KBM-7 (cell line): ENCODE measurements at regions not wholly inside any gene's neighbourhood (a gene's known extent, or its start where the extent isn't known, plus 50 kb on each side); places are given as distances from the start of the nearest gene placed in this dataset.
"Not testable (repeated sequence)": the region's sequence is repeated elsewhere in the genome, so short reads cannot be mapped to it uniquely, and the experiment has no call there.

Experiments
- DNase-seq: peaks from one replicate; pipeline ENCODE4 v3.0.0-alpha.2; 2015
- in situ Hi-C: fragments of 300-500 bp; cut with MboI; formaldehyde crosslinking; loops from 2 replicates; pipeline ENCODE4 v1.14.3; 2020; ENCODE audit warnings: low sequenced_read_pairs, low pct_unique_long_range_greater_than_20kb, mixed read lengths

- DNase-seq, result no peak
These were observed 336.8 kb downstream of the DSEL start for GRCh38 chr18:67179726-67180125.

GRCh38 chr18:67159662-67160061 lies 356.9 kb downstream of the DSEL start:
- no peak for DNase-seq
- in situ Hi-C loops, result no loop called here

More at GRCh38 chr18:67179726-67180125, 336.8 kb downstream of the DSEL start:
- in situ Hi-C loops, result no loop called here

GRCh38 chr18:67154979-67155378 lies 361.5 kb downstream of the DSEL start:
- in situ Hi-C loops, result no loop called here
- no peak for DNase-seq

- in situ Hi-C loops, result no loop called here
- DNase-seq, result no peak
These were observed 365.2 kb downstream of the DSEL start for GRCh38 chr18:67151366-67151765.

- in situ Hi-C loops, result no loop called here
- no peak for DNase-seq
These were observed 370.8 kb downstream of the DSEL start for GRCh38 chr18:67145586-67146292.

- in situ Hi-C loops, result no loop called here
- no peak for DNase-seq
These were observed 372.2 kb downstream of the DSEL start for GRCh38 chr18:67144329-67144728.

- in situ Hi-C loops, result no loop called here
- no peak for DNase-seq
These were observed 373.5 kb downstream of the DSEL start for GRCh38 chr18:67143028-67143427.

GRCh38 chr18:67142604-67143003 lies 373.9 kb downstream of the DSEL start:
- no peak for DNase-seq
- in situ Hi-C loops, result no loop called here

- no peak for DNase-seq
- in situ Hi-C loops, result no loop called here
These were observed 376.0 kb downstream of the DSEL start for GRCh38 chr18:67140495-67140894.

GRCh38 chr18:67139899-67140298 lies 376.6 kb downstream of the DSEL start:
- no peak for DNase-seq
- in situ Hi-C loops, result no loop called here

- no peak for DNase-seq
- in situ Hi-C loops, result no loop called here
These were observed 380.5 kb downstream of the DSEL start for GRCh38 chr18:67135981-67136380.

GRCh38 chr18:67134911-67135310 lies 381.6 kb downstream of the DSEL start:
- DNase-seq, result no peak
- in situ Hi-C loops, result no loop called here

- in situ Hi-C loops, result no loop called here
- no peak for DNase-seq
These were observed 382.9 kb downstream of the DSEL start for GRCh38 chr18:67133669-67134068.

- no peak for DNase-seq
- in situ Hi-C loops, result no loop called here
These were observed 383.6 kb downstream of the DSEL start for GRCh38 chr18:67132919-67133318.

GRCh38 chr18:67131498-67131897 lies 385.0 kb downstream of the DSEL start:
- in situ Hi-C loops, result no loop called here
- no peak for DNase-seq

- in situ Hi-C loops, result not testable (repeated sequence)
These were observed 389.8 kb downstream of the DSEL start for GRCh38 chr18:67126751-67127150.

GRCh38 chr18:67123901-67124300 lies 392.6 kb downstream of the DSEL start:
- no peak for DNase-seq
- in situ Hi-C loops, result no loop called here

More at GRCh38 chr18:67126751-67127150, 389.8 kb downstream of the DSEL start:
- DNase-seq, result not testable (repeated sequence)

- no peak for DNase-seq
- in situ Hi-C loops, result no loop called here
These were observed 398.7 kb downstream of the DSEL start for GRCh38 chr18:67117804-67118203.

GRCh38 chr18:67109535-67109934 lies 407.0 kb downstream of the DSEL start:
- in situ Hi-C loops, result no loop called here

GRCh38 chr18:67108894-67109293 lies 407.6 kb downstream of the DSEL start:
- in situ Hi-C loops, result no loop called here
- DNase-seq, result no peak

More at GRCh38 chr18:67109535-67109934, 407.0 kb downstream of the DSEL start:
- DNase-seq, result no peak

GRCh38 chr18:67104700-67105284 lies 411.7 kb downstream of the DSEL start:
- peak; percentile 44 for DNase-seq
- in situ Hi-C loops, result no loop called here
